KMS-11 (cell line): ENCODE measurements at regions not wholly inside any gene's neighbourhood (a gene's known extent, or its start where the extent isn't known, plus 50 kb on each side); places are given as distances from the start of the nearest gene placed in this dataset.

ENCODE experiments used
- H2AFZ ChIP-seq: fragments of 200-600 bp; sonication (generic); 2 replicates; pipeline ENCODE4 v1.6.1; 2016; ENCODE audit warnings: antibody characterized with exemption, mixed run types, low read depth
- H3K27ac ChIP-seq: fragments of 200-600 bp; sonication (generic); 2 replicates; pipeline ENCODE4 v1.6.1; 2016; ENCODE audit warnings: mild to moderate bottlenecking, mixed run types
- H3K27me3 ChIP-seq: fragments of 200-600 bp; sonication (generic); 2 replicates; pipeline ENCODE4 v1.6.1; 2017; ENCODE audit warnings: mild to moderate bottlenecking, low read depth, mixed run types, moderate library complexity; ENCODE audit not compliant: insufficient read depth
- H3K36me3 ChIP-seq: fragments of 200-600 bp; sonication (generic); 2 replicates; pipeline ENCODE4 v1.6.1; 2017; ENCODE audit warnings: mild to moderate bottlenecking, mixed run types; ENCODE audit not compliant: insufficient read depth
- H3K4me1 ChIP-seq: fragments of 200-600 bp; sonication (generic); 2 replicates; pipeline ENCODE4 v1.6.1; 2016; ENCODE audit warnings: mild to moderate bottlenecking, low read depth, mixed run types; ENCODE audit not compliant: poor library complexity, severe bottlenecking
- H3K4me2 ChIP-seq: fragments of 200-600 bp; sonication (generic); 2 replicates; pipeline ENCODE4 v1.7.0; 2016; ENCODE audit warnings: mild to moderate bottlenecking, mixed run types
- H3K4me3 ChIP-seq: fragments of 200-600 bp; sonication (generic); IDR thresholded peaks from 2 replicates; pipeline ENCODE4 v1.6.1; 2017; ENCODE audit warnings: low read depth, low read length, mixed read lengths; ENCODE audit not compliant: insufficient read depth
- H3K79me2 ChIP-seq: fragments of 200-600 bp; sonication (generic); 2 replicates; pipeline ENCODE4 v1.6.1; 2016; ENCODE audit warnings: low read depth, mixed run types; ENCODE audit not compliant: insufficient read depth
- H3K9ac ChIP-seq: fragments of 200-600 bp; sonication (generic); 2 replicates; pipeline ENCODE4 v1.6.1; 2016; ENCODE audit warnings: mild to moderate bottlenecking, mixed run types
- H4K20me1 ChIP-seq: fragments of 200-600 bp; sonication (generic); 2 replicates; pipeline ENCODE4 v1.6.1; 2016; ENCODE audit warnings: mild to moderate bottlenecking, mixed run types; ENCODE audit not compliant: insufficient read depth
- CTCF ChIP-seq: fragments of 200-600 bp; sonication (generic); conservative IDR thresholded peaks from 2 replicates; pipeline ENCODE4 v1.6.1; 2017; ENCODE audit warnings: low read depth, mild to moderate bottlenecking, antibody characterized with exemption, low read length, moderate library complexity, mixed read lengths

- H3K36me3 ChIP-seq, result no peaks in the 10 kb centered on the region
- H3K79me2 ChIP-seq, result no peaks in the 10 kb centered on the region
- no peak overlapping the region for H3K4me3 ChIP-seq
- H4K20me1 ChIP-seq, result no peaks in the 10 kb centered on the region
- no peaks in the 10 kb centered on the region for H3K27me3 ChIP-seq
- no peak overlapping the region for H3K9ac ChIP-seq
- TF ChIP-seq CTCF, result no peak
- no peak overlapping the region for H3K4me2 ChIP-seq
- no peaks in the 10 kb centered on the region for H3K4me1 ChIP-seq
- H3K27ac ChIP-seq, result no peak overlapping the region
- H2AFZ ChIP-seq, result no peak overlapping the region
Observed at GRCh38 chr1:79617777-79618176, 611.2 kb upstream of the ADGRL4 start.

- H3K9ac ChIP-seq, result no peak overlapping the region
- H3K79me2 ChIP-seq, result no peaks in the 10 kb centered on the region
- no peak overlapping the region for H2AFZ ChIP-seq
- H3K36me3 ChIP-seq, result no peaks in the 10 kb centered on the region
- H3K4me3 ChIP-seq, result no peak overlapping the region
- H3K4me1 ChIP-seq, result no peaks in the 10 kb centered on the region
- no peaks in the 10 kb centered on the region for H4K20me1 ChIP-seq
- no peak overlapping the region for H3K4me2 ChIP-seq
- no peak overlapping the region for H3K27ac ChIP-seq
- no peaks in the 10 kb centered on the region for H3K27me3 ChIP-seq
- no peak for TF ChIP-seq CTCF
Observed at GRCh38 chr1:79614762-79615161, 608.2 kb upstream of the ADGRL4 start.

GRCh38 chr1:79614106-79614505 is 607.6 kb upstream of the ADGRL4 start:
- no peak overlapping the region for H2AFZ ChIP-seq

GRCh38 chr1:79613046-79613445 is 606.5 kb upstream of the ADGRL4 start:
- H3K36me3 ChIP-seq, result no peaks in the 10 kb centered on the region
- H3K4me2 ChIP-seq, result no peak overlapping the region
- H3K27me3 ChIP-seq, result no peaks in the 10 kb centered on the region
- H3K79me2 ChIP-seq, result no peaks in the 10 kb centered on the region
- H2AFZ ChIP-seq, result no peak overlapping the region
- H4K20me1 ChIP-seq, result no peaks in the 10 kb centered on the region
- H3K9ac ChIP-seq, result no peak overlapping the region
- no peak overlapping the region for H3K27ac ChIP-seq
- no peak for TF ChIP-seq CTCF
- H3K4me1 ChIP-seq, result no peaks in the 10 kb centered on the region
- H3K4me3 ChIP-seq, result no peak overlapping the region

More at GRCh38 chr1:79614106-79614505, 607.6 kb upstream of the ADGRL4 start:
- Histone ChIP-seq H4K20me1 (no peaks in the 10 kb centered on the region), H3K4me3 (no peak overlapping the region), H3K27me3 (no peaks in the 10 kb centered on the region), H3K79me2 (no peaks in the 10 kb centered on the region), H3K4me2 (no peak overlapping the region), H3K4me1 (no peaks in the 10 kb centered on the region), H3K36me3 (no peaks in the 10 kb centered on the region), H3K27ac (no peak overlapping the region), H3K9ac (no peak overlapping the region)
- TF ChIP-seq CTCF, result no peak
